22Rv1 (cell line): ENCODE measurements at regions not wholly inside any gene's neighbourhood (a gene's known extent, or its start where the extent isn't known, plus 50 kb on each side); places are given as distances from the start of the nearest gene placed in this dataset.

Experiments used
- CTCF ChIP-seq: fragments of 450-650 bp; IDR thresholded peaks from 2 replicates; pipeline ENCODE4 v1.5.1; 2017; ENCODE audit warnings: mild to moderate bottlenecking
- ZFX ChIP-seq: fragments of 450-650 bp; IDR thresholded peaks from 2 replicates; pipeline ENCODE4 v1.6.1; 2017; ENCODE audit warnings: antibody characterized with exemption, borderline replicate concordance

GRCh38 chr5:14048434-14048833, 94.7 kb upstream of the TRIO start:
- no peak for TF ChIP-seq CTCF
- TF ChIP-seq ZFX = no peak
